Transverse colon (tissue), 4 donors: ENCODE measurements at regions not wholly inside any gene's neighbourhood (a gene's known extent, or its start where the extent isn't known, plus 50 kb on each side); places are given as distances from the start of the nearest gene placed in this dataset.

Source experiments
- DNase-seq: peaks from one replicate; pipeline ENCODE4 v3.0.0-alpha.2; 2019
- H3K27ac ChIP-seq, 4 donors: fragments of 200-600 bp; sonication (generic); 2 replicates each; pipeline ENCODE4 v1.5.1; 2016 to 2018; ENCODE audit warnings: inconsistent platforms in 4 of 4
- H3K27me3 ChIP-seq: fragments of 200-600 bp; sonication (generic); 2 replicates; pipeline ENCODE4 v1.5.1; 2017; ENCODE audit warnings: inconsistent platforms
- H3K36me3 ChIP-seq, 4 donors: fragments of 200-600 bp; sonication (generic); 2 replicates each; pipeline ENCODE4 v1.5.1; 2017 to 2019; ENCODE audit warnings: inconsistent platforms in 4 of 4
- H3K4me1 ChIP-seq, 4 donors: fragments of 200-600 bp; sonication (generic); 2 replicates each; pipeline ENCODE4 v1.5.1; 2017 to 2020; ENCODE audit warnings: inconsistent platforms in 4 of 4
- H3K4me3 ChIP-seq, 4 donors: fragments of 200-600 bp; sonication (generic); 1 replicate in 1 of 4; 2 replicates in 3 of 4; pipeline versions ENCODE4 v1.5.1 to v1.6.1; 2017 to 2019; ENCODE audit warnings: inconsistent platforms in 4 of 4
- H3K9me3 ChIP-seq, 2 donors: fragments of 200-600 bp; sonication (generic); 2 replicates each; pipeline ENCODE4 v1.5.1; 2017 to 2019; ENCODE audit warnings: inconsistent platforms in 2 of 2
- EP300 ChIP-seq: sonication (generic); formaldehyde crosslinking; IDR thresholded peaks from one replicate; pipeline ENCODE4 v1.6.1; 2017; ENCODE audit warnings: antibody characterized with exemption, low read depth
- POLR2A ChIP-seq: fragments of 450-650 bp; IDR thresholded peaks from one replicate; pipeline ENCODE4 v1.6.1; 2016; ENCODE audit warnings: antibody characterized with exemption, mild to moderate bottlenecking, moderate library complexity
- POLR2AphosphoS5 ChIP-seq, 3 donors: sonication (generic); formaldehyde crosslinking; IDR thresholded peaks; one replicate each; pipeline ENCODE4 v1.6.1; 2016; ENCODE audit warnings: antibody characterized with exemption in 3 of 3
- WGBS, 2 donors: methylation state at CpG; one replicate each; pipeline ENCODE4 v1.1.5; 2018; ENCODE audit warnings: low coverage in 1 of 2; 5-methylcytosine and 5-hydroxymethylcytosine counted together
- in situ Hi-C, 4 donors: fragments of 200-750 bp; cut with MboI; loops; one replicate each; pipeline versions ENCODE4 v1.15.0 to v1.15.1; 2017; ENCODE audit warnings: low sequenced_read_pairs in 3 of 4, low pct_ligation_motif_present in 1 of 4, low pct_unique_long_range_greater_than_20kb in 1 of 4
- intact Hi-C: fragments of 100-400 bp; cut with DNase I; formaldehyde crosslinking; loops from one replicate; pipeline ENCODE4 v1.15.1; 2023; ENCODE audit warnings: low total_unique reads
- TF ChIP-seq, protein P1 (sequence below), 5 experiments: fragments of 200-600 bp in 3 of 5; fragments of 450-650 bp in 2 of 5; sonication (generic) in 3 of 5; IDR thresholded peaks; 1 replicate in 2 of 5; 2 replicates in 3 of 5; pipeline ENCODE4 v1.5.1; 2016 to 2017; ENCODE audit warnings: antibody characterized with exemption in 5 of 5, inconsistent platforms in 3 of 5, mild to moderate bottlenecking in 2 of 5, moderate library complexity in 1 of 5

DNA sequence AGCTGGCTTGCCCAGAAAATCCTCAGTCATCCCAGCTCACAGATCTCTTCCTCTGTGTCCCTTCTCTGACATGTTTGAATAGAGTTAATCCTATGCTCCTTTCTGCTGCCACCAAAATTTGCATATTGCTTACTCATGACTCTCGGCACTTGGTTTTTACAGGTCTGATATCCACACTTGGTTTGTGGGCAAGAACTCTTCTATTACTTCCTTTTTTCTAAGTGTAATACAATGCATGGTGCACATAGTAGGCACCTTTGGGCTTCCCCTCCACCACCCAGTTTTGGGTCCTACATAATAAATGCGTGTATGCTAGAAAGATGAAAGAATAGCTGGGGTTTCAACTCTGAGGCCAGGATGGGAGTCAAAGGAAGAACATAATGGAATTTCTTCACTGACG is 69.7 kb upstream of the GRK3 start:
- no peak overlapping the region for H3K27ac ChIP-seq
- intact Hi-C loops (no loop called here), in situ Hi-C loops (no loop called here)
- H3K9me3 ChIP-seq, result no peaks in the 10 kb centered on the region
- DNase-seq, result no peak
- H3K36me3 ChIP-seq, result no peaks in the 10 kb centered on the region
- H3K27me3 ChIP-seq, result no peaks in the 10 kb centered on the region
- TF ChIP-seq, protein P1, sequence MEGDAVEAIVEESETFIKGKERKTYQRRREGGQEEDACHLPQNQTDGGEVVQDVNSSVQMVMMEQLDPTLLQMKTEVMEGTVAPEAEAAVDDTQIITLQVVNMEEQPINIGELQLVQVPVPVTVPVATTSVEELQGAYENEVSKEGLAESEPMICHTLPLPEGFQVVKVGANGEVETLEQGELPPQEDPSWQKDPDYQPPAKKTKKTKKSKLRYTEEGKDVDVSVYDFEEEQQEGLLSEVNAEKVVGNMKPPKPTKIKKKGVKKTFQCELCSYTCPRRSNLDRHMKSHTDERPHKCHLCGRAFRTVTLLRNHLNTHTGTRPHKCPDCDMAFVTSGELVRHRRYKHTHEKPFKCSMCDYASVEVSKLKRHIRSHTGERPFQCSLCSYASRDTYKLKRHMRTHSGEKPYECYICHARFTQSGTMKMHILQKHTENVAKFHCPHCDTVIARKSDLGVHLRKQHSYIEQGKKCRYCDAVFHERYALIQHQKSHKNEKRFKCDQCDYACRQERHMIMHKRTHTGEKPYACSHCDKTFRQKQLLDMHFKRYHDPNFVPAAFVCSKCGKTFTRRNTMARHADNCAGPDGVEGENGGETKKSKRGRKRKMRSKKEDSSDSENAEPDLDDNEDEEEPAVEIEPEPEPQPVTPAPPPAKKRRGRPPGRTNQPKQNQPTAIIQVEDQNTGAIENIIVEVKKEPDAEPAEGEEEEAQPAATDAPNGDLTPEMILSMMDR (IDR thresholded peaks at IDR 0.05), result no peak
- TF ChIP-seq POLR2AphosphoS5 (IDR thresholded peaks at IDR 0.05) (no peak), EP300 (no peak), POLR2A (no peak)
- H3K4me3 ChIP-seq, result no peak overlapping the region
- 67 to 76% methylated on average over 3 of the region's 3 CpGs for WGBS, 2 donors
- H3K4me1 ChIP-seq, result no peaks in the 10 kb centered on the region

DNA sequence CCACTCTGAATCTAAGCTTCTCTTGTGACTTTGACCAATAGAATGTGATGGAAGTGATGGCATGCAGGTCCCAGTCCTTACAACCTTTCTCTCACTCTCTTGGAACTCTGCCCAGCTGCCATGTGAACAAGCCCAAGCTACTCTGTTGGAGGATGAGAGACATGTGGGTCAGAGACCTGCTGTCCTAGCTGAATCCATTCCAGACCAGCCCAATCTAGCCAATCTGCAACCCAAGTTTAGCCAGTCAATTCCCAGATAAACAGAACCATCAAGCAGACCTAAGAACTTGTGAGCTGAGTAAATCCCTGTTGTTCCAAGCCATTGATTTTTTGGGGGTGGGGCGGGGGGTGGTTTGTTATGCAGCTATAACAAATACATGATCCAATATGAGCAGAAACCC is 69.2 kb upstream of the GRK3 start:
- Histone ChIP-seq H3K36me3 (no peaks in the 10 kb centered on the region), H3K27ac (no peak overlapping the region), H3K4me1 (no peaks in the 10 kb centered on the region), H3K27me3 (no peaks in the 10 kb centered on the region), H3K9me3 (no peaks in the 10 kb centered on the region), H3K4me3 (no peak overlapping the region)
- TF ChIP-seq POLR2AphosphoS5 (IDR thresholded peaks at IDR 0.05) (no peak), EP300 (no peak), POLR2A (no peak)
- TF ChIP-seq, protein P1 (IDR thresholded peaks at IDR 0.05), result no peak
- intact Hi-C loops (no loop called here), in situ Hi-C loops (no loop called here)
- 100% methylated on average over 1 of the region's 1 CpG; no CpG with 5 or more reads in 1 of the 2 donors for WGBS, 2 donors
- DNase-seq, result no peak

DNA sequence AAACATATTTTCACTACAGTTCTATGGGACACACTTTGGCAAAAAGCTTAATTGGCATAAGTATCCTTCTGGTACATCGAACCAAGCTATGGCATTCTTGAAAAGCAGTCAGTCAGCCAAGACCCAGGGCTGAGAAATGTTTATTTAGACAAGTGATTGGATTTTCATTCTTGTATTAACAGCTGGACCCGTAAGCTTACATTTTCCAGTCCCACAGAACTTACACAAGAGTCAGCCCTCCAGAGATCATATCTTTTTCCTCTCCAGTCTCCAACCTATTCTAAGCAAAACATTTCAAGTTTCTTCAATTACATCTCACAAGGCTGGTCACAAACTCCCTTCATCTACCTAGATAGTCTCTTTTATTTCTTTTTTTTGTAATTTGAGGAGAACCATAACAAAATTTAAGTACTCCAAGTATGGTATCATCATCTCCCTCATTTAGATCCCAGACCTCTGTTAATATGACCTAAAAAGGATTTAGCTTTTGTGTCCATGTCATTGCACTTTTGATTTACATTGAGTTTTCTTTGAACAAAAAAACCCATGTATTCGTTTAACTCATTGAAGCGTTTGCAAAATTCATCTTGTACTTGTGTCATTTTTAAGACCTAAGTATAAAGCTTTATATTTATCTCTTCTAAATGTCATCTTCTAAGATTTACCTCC is 67.9 kb upstream of the GRK3 start:
- no peaks in the 10 kb centered on the region for H3K4me1 ChIP-seq
- no peaks in the 10 kb centered on the region for H3K9me3 ChIP-seq
- no peak for TF ChIP-seq POLR2AphosphoS5 (IDR thresholded peaks at IDR 0.05)
- TF ChIP-seq, protein P1 (IDR thresholded peaks at IDR 0.05), result no peak
- no peak for TF ChIP-seq POLR2A
- TF ChIP-seq EP300, result no peak
- no peak for DNase-seq
- WGBS, 2 donors, result 76 to 80% methylated on average over 4 of the region's 4 CpGs
- H3K27ac ChIP-seq, result no peak overlapping the region
- H3K27me3 ChIP-seq, result no peaks in the 10 kb centered on the region
- intact Hi-C loops, result no loop called here
- no peaks in the 10 kb centered on the region for H3K36me3 ChIP-seq
- in situ Hi-C loops, result no loop called here
- H3K4me3 ChIP-seq, result no peak overlapping the region

DNA sequence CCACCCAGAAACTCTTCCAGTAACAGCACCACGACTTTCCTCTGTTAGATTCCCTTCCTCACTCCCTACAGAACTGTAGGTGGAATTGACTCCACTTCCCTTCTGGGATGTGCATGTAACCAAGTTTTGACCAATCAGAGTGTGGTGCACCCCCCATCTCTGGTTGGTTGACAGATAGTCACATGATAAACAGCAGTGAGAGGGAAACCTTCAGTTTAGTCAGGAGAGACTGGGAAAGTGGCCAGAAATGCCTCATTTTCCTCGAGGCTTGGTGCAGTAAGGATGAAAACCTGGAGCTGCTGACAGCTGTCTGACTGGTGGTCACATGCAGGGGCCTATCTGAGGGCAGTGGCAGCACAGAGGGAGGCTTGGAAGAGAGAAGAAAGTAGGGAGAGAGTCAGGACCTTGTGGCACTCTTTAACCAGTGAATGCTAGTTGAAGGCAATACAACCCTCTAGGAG is 67.3 kb upstream of the GRK3 start:
- Histone ChIP-seq H3K27ac (no peak overlapping the region), H3K27me3 (no peaks in the 10 kb centered on the region), H3K36me3 (no peaks in the 10 kb centered on the region), H3K9me3 (no peaks in the 10 kb centered on the region), H3K4me3 (no peak overlapping the region), H3K4me1 (no peaks in the 10 kb centered on the region)
- intact Hi-C loops (no loop called here), in situ Hi-C loops (no loop called here)
- no peak for DNase-seq
- TF ChIP-seq, protein P1 (IDR thresholded peaks at IDR 0.05), result no peak
- TF ChIP-seq POLR2AphosphoS5 (IDR thresholded peaks at IDR 0.05), result no peak
- no peak for TF ChIP-seq POLR2A
- no peak for TF ChIP-seq EP300
- WGBS, 2 donors, result 30 to 45% methylated on average over 2 of the region's 2 CpGs
